HCT116 (cell line): ENCODE measurements at regions not wholly inside any gene's neighbourhood (a gene's known extent, or its start where the extent isn't known, plus 50 kb on each side); places are given as distances from the start of the nearest gene placed in this dataset.

Source experiments
- ATAC-seq: fragments of 200-7000 bp; cut with Tn5 transposase; 2 replicates; pipeline ENCODE4 v1.9.1; 2020; ENCODE audit warnings: mild to moderate bottlenecking, moderate library complexity
- BruUV-seq: library from RNA; stranded (reverse); fragments of 400-500 nt; replicated peaks from 2 replicates; lab custom pipeline; 2021; lab: Mats Ljungman, UMichigan
- CTCF ChIA-PET: fragments of 300-600 bp; sonication (Branson Sonifier 250); formaldehyde crosslinking; loops from one replicate; lab custom pipeline; 2021; ENCODE audit warnings: antibody characterized with exemption; lab: Charles Lee
- POLR2A ChIA-PET: fragments of 300-600, 350-600 bp; sonication (Branson Sonifier 250); formaldehyde crosslinking; loops from one replicate; lab custom pipeline; 2021; ENCODE audit warnings: antibody characterized with exemption; lab: Charles Lee
- RAD21 ChIA-PET, 2 experiments: fragments of 300-600 bp; sonication (Branson Sonifier 250); formaldehyde crosslinking; loops; one replicate each; lab custom pipeline; 2023; ENCODE audit warnings: low total read pairs in 2 of 2; ENCODE audit not compliant: uncharacterized antibody in 2 of 2, unreplicated experiment in 2 of 2, low non-redundant PET in 1 of 2; lab: Charles Lee
- DNase-seq: peaks from one replicate; pipeline ENCODE4 v3.0.0-alpha.2; 2010; ENCODE audit warnings: low read depth, low spot score
- H2AFZ ChIP-seq: fragments of 200-600 bp; shearing (Covaris generic), sonication (generic); 2 replicates; pipeline ENCODE4 v1.6.1; 2017; ENCODE audit warnings: low read depth, mixed run types, mixed read lengths, antibody characterized with exemption, low read length; ENCODE audit not compliant: poor library complexity, severe bottlenecking
- H3K27ac ChIP-seq: 2 replicates; pipeline ENCODE4 v1.5.1; 2012; ENCODE audit warnings: low read depth, low read length
- H3K27me3 ChIP-seq: fragments of 200-600 bp; sonication (generic); 2 replicates; pipeline ENCODE4 v1.6.1; 2016; ENCODE audit warnings: mixed run types, low read length, mixed read lengths; ENCODE audit not compliant: insufficient read depth
- H3K36me3 ChIP-seq, 2 experiments: fragments of 200-500 bp in 1 of 2; fragments of 200-600 bp in 1 of 2; sonication (Bioruptor generic) in 1 of 2; sonication (generic) in 1 of 2; 2 replicates each; pipeline versions ENCODE4 v1.5.1 to v1.6.1; 2014 to 2016; ENCODE audit warnings: low read length in 2 of 2, inconsistent platforms in 1 of 2, mixed read lengths in 1 of 2, mixed run types in 1 of 2; ENCODE audit not compliant: insufficient read depth in 2 of 2, control insufficient read depth in 1 of 2
- H3K4me1 ChIP-seq, 2 experiments: fragments of 200-600 bp in 1 of 2; sonication (generic) in 1 of 2; 2 replicates each; pipeline versions ENCODE4 v1.5.1 to v1.6.1; 2012 to 2017; ENCODE audit warnings: low read length in 2 of 2, inconsistent platforms in 1 of 2, mild to moderate bottlenecking in 1 of 2, mixed read lengths in 1 of 2, mixed run types in 1 of 2, moderate library complexity in 1 of 2; ENCODE audit not compliant: insufficient read depth in 2 of 2, control insufficient read depth in 1 of 2
- H3K4me2 ChIP-seq: fragments of 200-600 bp; sonication (generic); 2 replicates; pipeline ENCODE4 v1.6.1; 2017; ENCODE audit warnings: mixed run types, low read length, mixed read lengths
- H3K4me3 ChIP-seq, 2 experiments: fragments of 200-600 bp in 1 of 2; sonication (generic) in 1 of 2; replicated peaks in 1 of 2; 2 replicates each; pipeline ENCODE4 v1.5.1; 2011 to 2016; ENCODE audit warnings: low read length in 2 of 2, control low read depth in 1 of 2, low read depth in 1 of 2, mild to moderate bottlenecking in 1 of 2, mixed read lengths in 1 of 2, mixed run types in 1 of 2
- H3K79me2 ChIP-seq: fragments of 200-600 bp; sonication (generic); 2 replicates; pipeline ENCODE4 v1.6.1; 2017; ENCODE audit warnings: mild to moderate bottlenecking, mixed run types, low read length, moderate library complexity, mixed read lengths; ENCODE audit not compliant: insufficient read depth
- H3K9ac ChIP-seq: fragments of 200-600 bp; sonication (generic); 2 replicates; pipeline ENCODE4 v1.6.1; 2016; ENCODE audit warnings: low read length, mixed read lengths
- H3K9me2 ChIP-seq: fragments of 200-600 bp; sonication (generic), shearing (Covaris generic); 2 replicates; pipeline ENCODE4 v1.6.1; 2017; ENCODE audit warnings: mixed run types, mild to moderate bottlenecking, moderate library complexity; ENCODE audit not compliant: insufficient read depth
- H3K9me3 ChIP-seq, 2 experiments: fragments of 200-500 bp in 1 of 2; fragments of 200-600 bp in 1 of 2; sonication (Bioruptor generic) in 1 of 2; sonication (generic) in 1 of 2; 2 replicates each; pipeline ENCODE4 v1.6.1; 2014 to 2017; ENCODE audit warnings: low read length in 2 of 2, mixed read lengths in 2 of 2, inconsistent platforms in 1 of 2, low read depth in 1 of 2, mild to moderate bottlenecking in 1 of 2, mixed run types in 1 of 2, moderate library complexity in 1 of 2; ENCODE audit not compliant: control insufficient read depth in 1 of 2, insufficient read depth in 1 of 2
- H4K20me1 ChIP-seq: fragments of 200-600 bp; sonication (generic), shearing (Covaris generic); 2 replicates; pipeline ENCODE4 v1.6.1; 2017; ENCODE audit warnings: mixed run types, mild to moderate bottlenecking, moderate library complexity; ENCODE audit not compliant: insufficient read depth
- CBX3 ChIP-seq: IDR thresholded peaks from 2 replicates; pipeline ENCODE4 v1.6.1; 2012; ENCODE audit warnings: low read depth
- CEBPB ChIP-seq: IDR thresholded peaks from 2 replicates; pipeline ENCODE4 v1.6.1; 2012; ENCODE audit warnings: low read depth
- EGR1 ChIP-seq: IDR thresholded peaks from 2 replicates; pipeline ENCODE4 v1.6.1; 2012; ENCODE audit warnings: low read depth
- EZH2 ChIP-seq: fragments of 200-600 bp; sonication (generic); IDR thresholded peaks from 2 replicates; pipeline ENCODE4 v1.6.1; 2017; ENCODE audit warnings: antibody characterized with exemption, mixed run types
- EZH2phosphoT487 ChIP-seq: fragments of 200-600 bp; IDR thresholded peaks from 2 replicates; pipeline ENCODE4 v1.6.1; 2018; ENCODE audit warnings: antibody characterized with exemption, borderline replicate concordance
- POLR2A ChIP-seq: IDR thresholded peaks from 2 replicates; pipeline ENCODE4 v1.7.0; 2011; ENCODE audit warnings: borderline replicate concordance; ENCODE audit not compliant: insufficient read depth, insufficient read length; ENCODE audit errors: extremely low read depth
- RAD21 ChIP-seq: IDR thresholded peaks from 2 replicates; pipeline ENCODE4 v1.6.1; 2012; ENCODE audit warnings: low read depth, mild to moderate bottlenecking
- SIN3A ChIP-seq: IDR thresholded peaks from 2 replicates; pipeline ENCODE4 v1.6.1; 2012; ENCODE audit warnings: low read depth
- SP1 ChIP-seq: IDR thresholded peaks from 2 replicates; pipeline ENCODE4 v1.6.1; 2012; ENCODE audit warnings: low read depth
- SRF ChIP-seq: IDR thresholded peaks from 2 replicates; pipeline ENCODE4 v1.6.1; 2012; ENCODE audit warnings: low read depth
- YY1 ChIP-seq: IDR thresholded peaks from 2 replicates; pipeline ENCODE4 v1.6.1; 2011; ENCODE audit warnings: low read length, low read depth, moderate library complexity, mild to moderate bottlenecking; ENCODE audit not compliant: insufficient replicate concordance; ENCODE audit errors: extremely low read depth
- ZFX ChIP-seq: fragments of 450-650 bp; IDR thresholded peaks from 2 replicates; pipeline ENCODE4 v1.6.1; 2017
- ZNF274 ChIP-seq: fragments of 200-500 bp; sonication (Bioruptor generic); IDR thresholded peaks from 2 replicates; pipeline ENCODE4 v1.6.1; 2014; ENCODE audit warnings: mild to moderate bottlenecking, low read depth, low read length, inconsistent platforms
- intact Hi-C: fragments of 100-400 bp; cut with micrococcal nuclease; formaldehyde crosslinking; loops from 2 replicates; pipeline ENCODE4 v1.10.0; 2022
- TF ChIP-seq, protein P1 (sequence below): IDR thresholded peaks from 2 replicates; pipeline ENCODE4 v1.6.1; 2012; ENCODE audit warnings: low read depth
- TF ChIP-seq, protein P2 (sequence below): IDR thresholded peaks from 2 replicates; pipeline ENCODE4 v1.6.1; 2012

GRCh38 chr3:116835658-116836057, 126.1 kb downstream of the TUSC7 start:
- Histone ChIP-seq H2AFZ (no peak overlapping the region), H3K4me3 (no peak overlapping the region), H4K20me1 (no peaks in the 10 kb centered on the region), H3K9me3 (no peaks in the 10 kb centered on the region), H3K9me2 (no peaks in the 10 kb centered on the region), H3K79me2 (no peaks in the 10 kb centered on the region)
- POLR2A ChIA-PET = no interaction called here
- ATAC-seq = no peak
- BruUV-seq = no TSS peak
- intact Hi-C loops = no loop called here
- TF ChIP-seq, protein P1, sequence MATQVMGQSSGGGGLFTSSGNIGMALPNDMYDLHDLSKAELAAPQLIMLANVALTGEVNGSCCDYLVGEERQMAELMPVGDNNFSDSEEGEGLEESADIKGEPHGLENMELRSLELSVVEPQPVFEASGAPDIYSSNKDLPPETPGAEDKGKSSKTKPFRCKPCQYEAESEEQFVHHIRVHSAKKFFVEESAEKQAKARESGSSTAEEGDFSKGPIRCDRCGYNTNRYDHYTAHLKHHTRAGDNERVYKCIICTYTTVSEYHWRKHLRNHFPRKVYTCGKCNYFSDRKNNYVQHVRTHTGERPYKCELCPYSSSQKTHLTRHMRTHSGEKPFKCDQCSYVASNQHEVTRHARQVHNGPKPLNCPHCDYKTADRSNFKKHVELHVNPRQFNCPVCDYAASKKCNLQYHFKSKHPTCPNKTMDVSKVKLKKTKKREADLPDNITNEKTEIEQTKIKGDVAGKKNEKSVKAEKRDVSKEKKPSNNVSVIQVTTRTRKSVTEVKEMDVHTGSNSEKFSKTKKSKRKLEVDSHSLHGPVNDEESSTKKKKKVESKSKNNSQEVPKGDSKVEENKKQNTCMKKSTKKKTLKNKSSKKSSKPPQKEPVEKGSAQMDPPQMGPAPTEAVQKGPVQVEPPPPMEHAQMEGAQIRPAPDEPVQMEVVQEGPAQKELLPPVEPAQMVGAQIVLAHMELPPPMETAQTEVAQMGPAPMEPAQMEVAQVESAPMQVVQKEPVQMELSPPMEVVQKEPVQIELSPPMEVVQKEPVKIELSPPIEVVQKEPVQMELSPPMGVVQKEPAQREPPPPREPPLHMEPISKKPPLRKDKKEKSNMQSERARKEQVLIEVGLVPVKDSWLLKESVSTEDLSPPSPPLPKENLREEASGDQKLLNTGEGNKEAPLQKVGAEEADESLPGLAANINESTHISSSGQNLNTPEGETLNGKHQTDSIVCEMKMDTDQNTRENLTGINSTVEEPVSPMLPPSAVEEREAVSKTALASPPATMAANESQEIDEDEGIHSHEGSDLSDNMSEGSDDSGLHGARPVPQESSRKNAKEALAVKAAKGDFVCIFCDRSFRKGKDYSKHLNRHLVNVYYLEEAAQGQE = no peak
- TF ChIP-seq ZNF274 (no peak), CEBPB (no peak), EZH2 (no peak), YY1 (no peak)
- TF ChIP-seq, all 23 proteins: peak for 0
- ChIA-PET CTCF (no interaction called here), RAD21 (no interaction called here)
- Histone ChIP-seq H3K4me1 (no peaks in the 10 kb centered on the region), H3K4me2 (no peak overlapping the region), H3K27ac (no peak overlapping the region), H3K27me3 (no peaks in the 10 kb centered on the region), H3K9ac (no peak overlapping the region), H3K36me3 (no peaks in the 10 kb centered on the region)
- DNase-seq = no peak

- H3K36me3 ChIP-seq = no peaks in the 10 kb centered on the region
- H3K27ac ChIP-seq = no peak overlapping the region
- intact Hi-C loops = no loop called here
- no peak for TF ChIP-seq SRF
- TF ChIP-seq POLR2A = no peak
- TF ChIP-seq, protein P2, sequence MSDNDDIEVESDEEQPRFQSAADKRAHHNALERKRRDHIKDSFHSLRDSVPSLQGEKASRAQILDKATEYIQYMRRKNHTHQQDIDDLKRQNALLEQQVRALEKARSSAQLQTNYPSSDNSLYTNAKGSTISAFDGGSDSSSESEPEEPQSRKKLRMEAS = no peak
- TF ChIP-seq, protein P1 = no peak
- no peak for TF ChIP-seq CEBPB
- no peak for TF ChIP-seq SP1
- no peak for TF ChIP-seq RAD21
- TF ChIP-seq EZH2phosphoT487 = no peak
- no peak for TF ChIP-seq YY1
- TF ChIP-seq CBX3 = no peak
- TF ChIP-seq EGR1 = no peak
- TF ChIP-seq SIN3A = no peak
- TF ChIP-seq ZFX = no peak
- ATAC-seq = no peak
- no TSS peak for BruUV-seq
- H3K9ac ChIP-seq = no peak overlapping the region
- H2AFZ ChIP-seq = no peak overlapping the region
- H4K20me1 ChIP-seq = no peaks in the 10 kb centered on the region
- ChIA-PET CTCF (no interaction called here), POLR2A (no interaction called here), RAD21 (no interaction called here)
- H3K4me2 ChIP-seq = no peak overlapping the region
- H3K4me1 ChIP-seq = no peaks in the 10 kb centered on the region
- H3K9me2 ChIP-seq = no peaks in the 10 kb centered on the region
- no peaks in the 10 kb centered on the region for H3K79me2 ChIP-seq
- H3K9me3 ChIP-seq = no peaks in the 10 kb centered on the region
- no peak overlapping the region for H3K4me3 ChIP-seq
- no peak for DNase-seq
- no peaks in the 10 kb centered on the region for H3K27me3 ChIP-seq
Measured at GRCh38 chr3:116836286-116836685, 126.7 kb downstream of the TUSC7 start.
